K562 (cell line): ENCODE measurements at regions not wholly inside any gene's neighbourhood (a gene's known extent, or its start where the extent isn't known, plus 50 kb on each side); places are given as distances from the start of the nearest gene placed in this dataset.

Source experiments
- CBFA2T3 ChIP-seq: fragments of 450-650 bp; IDR thresholded peaks from 2 replicates; pipeline ENCODE4 v1.6.1; 2017
- COPS2 ChIP-seq: fragments of 450-650 bp; conservative IDR thresholded peaks from 2 replicates; pipeline ENCODE4 v1.6.1; 2016; ENCODE audit warnings: mild to moderate bottlenecking, moderate library complexity
- JUNB ChIP-seq: fragments of 450-650 bp; formaldehyde crosslinking; conservative IDR thresholded peaks from 2 replicates; pipeline ENCODE4 v1.4.0; 2020; ENCODE audit warnings: mild to moderate bottlenecking
- JUND ChIP-seq, 2 experiments: IDR thresholded peaks; 2 replicates in 1 of 2; 3 replicates in 1 of 2; pipeline ENCODE4 v1.6.1; 2011; ENCODE audit warnings: borderline replicate concordance in 2 of 2, low read depth in 2 of 2, low read length in 2 of 2, improper control_type of control experiment in 1 of 2, missing biosample characterization in 1 of 2, missing genetic modification characterization in 1 of 2, missing genetic modification reagents in 1 of 2
- MECOM ChIP-seq: fragments of 250-450 bp; sonication (Bioruptor Pico); IDR thresholded peaks from 2 replicates; pipeline ENCODE4 v1.8.0; 2022; ENCODE audit warnings: inconsistent platforms
- RFX5 ChIP-seq: IDR thresholded peaks from 2 replicates; pipeline ENCODE4 v1.6.1; 2011; ENCODE audit warnings: low read depth, mild to moderate bottlenecking, improper control_type of control experiment, low read length
- ZNF165 ChIP-seq: fragments of 250-450 bp; sonication (Bioruptor Pico); IDR thresholded peaks from 2 replicates; pipeline ENCODE4 v1.4.0; 2020; ENCODE audit warnings: borderline replicate concordance
- TF ChIP-seq, protein P1 (sequence below): sonication (generic); formaldehyde crosslinking; IDR thresholded peaks from 2 replicates; pipeline ENCODE4 v1.8.1; 2022; ENCODE audit warnings: missing genetic modification reagents
- TF ChIP-seq, protein P2 (sequence below), 2 experiments: IDR thresholded peaks in 1 of 2; conservative IDR thresholded peaks in 1 of 2; 2 replicates each; pipeline ENCODE4 v1.6.1; 2016; ENCODE audit warnings: low read depth in 2 of 2, mild to moderate bottlenecking in 1 of 2, missing compliant biosample characterization in 1 of 2, missing genetic modification characterization in 1 of 2, moderate library complexity in 1 of 2
- TF ChIP-seq, protein P3 (sequence below), 3 experiments: IDR thresholded peaks in 2 of 3; conservative IDR thresholded peaks in 1 of 3; 2 replicates each; pipeline ENCODE4 v1.5.1; 2011 to 2012; ENCODE audit warnings: low read length in 3 of 3, mild to moderate bottlenecking in 3 of 3, control low read depth in 2 of 3, improper control_type of control experiment in 1 of 3, inconsistent platforms in 1 of 3, low read depth in 1 of 3, mixed read lengths in 1 of 3, moderate library complexity in 1 of 3; ENCODE audit not compliant: insufficient read depth in 2 of 3
- TF ChIP-seq, protein P4 (sequence below), 2 experiments: fragments of 450-650 bp; formaldehyde crosslinking in 1 of 2; IDR thresholded peaks; 2 replicates each; pipeline versions ENCODE4 v1.4.0 to v1.6.1; 2014 to 2020; ENCODE audit warnings: mild to moderate bottlenecking in 2 of 2, borderline replicate concordance in 1 of 2, low read depth in 1 of 2
- TF ChIP-seq, protein P5 (sequence below): fragments of 200-800 bp; sonication (Bioruptor generic); IDR thresholded peaks from 2 replicates; pipeline ENCODE4 v1.6.1; 2016; ENCODE audit warnings: missing genetic modification characterization, missing compliant biosample characterization

DNA sequence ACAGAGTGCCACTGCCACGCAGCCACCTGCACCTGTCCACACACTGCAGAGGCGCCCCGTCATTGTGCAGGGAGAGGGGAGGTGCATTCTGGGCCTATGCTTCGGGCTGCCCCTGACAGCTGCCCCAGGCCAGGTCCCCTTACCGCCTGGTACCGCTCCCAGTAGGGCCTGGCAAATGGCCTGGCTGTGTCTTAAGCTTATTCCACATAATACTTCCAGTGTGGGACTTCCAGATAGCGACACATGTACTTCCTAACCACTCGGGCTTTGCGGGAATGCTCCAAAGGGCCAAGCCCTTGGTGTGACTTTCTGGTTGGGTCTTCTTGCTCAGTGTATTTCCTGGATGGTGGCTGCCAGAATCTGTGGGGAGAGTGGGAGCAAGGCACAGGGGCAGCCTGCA, 254.3 kb upstream of the CHRNA7 start:
- TF ChIP-seq, protein P1, sequence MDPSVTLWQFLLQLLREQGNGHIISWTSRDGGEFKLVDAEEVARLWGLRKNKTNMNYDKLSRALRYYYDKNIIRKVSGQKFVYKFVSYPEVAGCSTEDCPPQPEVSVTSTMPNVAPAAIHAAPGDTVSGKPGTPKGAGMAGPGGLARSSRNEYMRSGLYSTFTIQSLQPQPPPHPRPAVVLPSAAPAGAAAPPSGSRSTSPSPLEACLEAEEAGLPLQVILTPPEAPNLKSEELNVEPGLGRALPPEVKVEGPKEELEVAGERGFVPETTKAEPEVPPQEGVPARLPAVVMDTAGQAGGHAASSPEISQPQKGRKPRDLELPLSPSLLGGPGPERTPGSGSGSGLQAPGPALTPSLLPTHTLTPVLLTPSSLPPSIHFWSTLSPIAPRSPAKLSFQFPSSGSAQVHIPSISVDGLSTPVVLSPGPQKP (CRISPR knock-in tag) = no peak
- TF ChIP-seq, protein P2, sequence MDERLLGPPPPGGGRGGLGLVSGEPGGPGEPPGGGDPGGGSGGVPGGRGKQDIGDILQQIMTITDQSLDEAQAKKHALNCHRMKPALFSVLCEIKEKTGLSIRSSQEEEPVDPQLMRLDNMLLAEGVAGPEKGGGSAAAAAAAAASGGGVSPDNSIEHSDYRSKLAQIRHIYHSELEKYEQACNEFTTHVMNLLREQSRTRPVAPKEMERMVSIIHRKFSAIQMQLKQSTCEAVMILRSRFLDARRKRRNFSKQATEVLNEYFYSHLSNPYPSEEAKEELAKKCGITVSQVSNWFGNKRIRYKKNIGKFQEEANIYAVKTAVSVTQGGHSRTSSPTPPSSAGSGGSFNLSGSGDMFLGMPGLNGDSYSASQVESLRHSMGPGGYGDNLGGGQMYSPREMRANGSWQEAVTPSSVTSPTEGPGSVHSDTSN (CRISPR knock-in tag; IDR thresholded peaks at IDR 0.05; ENCODE audit: low read depth) = no peak
- TF ChIP-seq, protein P2 (tag; conservative IDR thresholded peaks at IDR 0.05; ENCODE audit: low read depth) = no peak
- TF ChIP-seq JUND (IDR thresholded peaks at IDR 0.05; ENCODE audit: borderline replicate concordance, low read depth, low read length) (no peak), JUND (tag; IDR thresholded peaks at IDR 0.05; ENCODE audit: borderline replicate concordance, low read depth, low read length) (no peak), RFX5 (no peak), MECOM (CRISPR knock-in tag) (no peak), JUNB (CRISPR knock-in tag) (no peak), ZNF165 (CRISPR knock-in tag) (no peak), CBFA2T3 (no peak), COPS2 (no peak)
- TF ChIP-seq, protein P3, sequence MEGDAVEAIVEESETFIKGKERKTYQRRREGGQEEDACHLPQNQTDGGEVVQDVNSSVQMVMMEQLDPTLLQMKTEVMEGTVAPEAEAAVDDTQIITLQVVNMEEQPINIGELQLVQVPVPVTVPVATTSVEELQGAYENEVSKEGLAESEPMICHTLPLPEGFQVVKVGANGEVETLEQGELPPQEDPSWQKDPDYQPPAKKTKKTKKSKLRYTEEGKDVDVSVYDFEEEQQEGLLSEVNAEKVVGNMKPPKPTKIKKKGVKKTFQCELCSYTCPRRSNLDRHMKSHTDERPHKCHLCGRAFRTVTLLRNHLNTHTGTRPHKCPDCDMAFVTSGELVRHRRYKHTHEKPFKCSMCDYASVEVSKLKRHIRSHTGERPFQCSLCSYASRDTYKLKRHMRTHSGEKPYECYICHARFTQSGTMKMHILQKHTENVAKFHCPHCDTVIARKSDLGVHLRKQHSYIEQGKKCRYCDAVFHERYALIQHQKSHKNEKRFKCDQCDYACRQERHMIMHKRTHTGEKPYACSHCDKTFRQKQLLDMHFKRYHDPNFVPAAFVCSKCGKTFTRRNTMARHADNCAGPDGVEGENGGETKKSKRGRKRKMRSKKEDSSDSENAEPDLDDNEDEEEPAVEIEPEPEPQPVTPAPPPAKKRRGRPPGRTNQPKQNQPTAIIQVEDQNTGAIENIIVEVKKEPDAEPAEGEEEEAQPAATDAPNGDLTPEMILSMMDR (IDR thresholded peaks at IDR 0.05 in 2 of 3, conservative IDR thresholded peaks at IDR 0.05 in 1 of 3; ENCODE audit: insufficient read depth in 2 of 3, low read depth in 1 of 3, low read length in 3 of 3) = no peak
- TF ChIP-seq, protein P4, sequence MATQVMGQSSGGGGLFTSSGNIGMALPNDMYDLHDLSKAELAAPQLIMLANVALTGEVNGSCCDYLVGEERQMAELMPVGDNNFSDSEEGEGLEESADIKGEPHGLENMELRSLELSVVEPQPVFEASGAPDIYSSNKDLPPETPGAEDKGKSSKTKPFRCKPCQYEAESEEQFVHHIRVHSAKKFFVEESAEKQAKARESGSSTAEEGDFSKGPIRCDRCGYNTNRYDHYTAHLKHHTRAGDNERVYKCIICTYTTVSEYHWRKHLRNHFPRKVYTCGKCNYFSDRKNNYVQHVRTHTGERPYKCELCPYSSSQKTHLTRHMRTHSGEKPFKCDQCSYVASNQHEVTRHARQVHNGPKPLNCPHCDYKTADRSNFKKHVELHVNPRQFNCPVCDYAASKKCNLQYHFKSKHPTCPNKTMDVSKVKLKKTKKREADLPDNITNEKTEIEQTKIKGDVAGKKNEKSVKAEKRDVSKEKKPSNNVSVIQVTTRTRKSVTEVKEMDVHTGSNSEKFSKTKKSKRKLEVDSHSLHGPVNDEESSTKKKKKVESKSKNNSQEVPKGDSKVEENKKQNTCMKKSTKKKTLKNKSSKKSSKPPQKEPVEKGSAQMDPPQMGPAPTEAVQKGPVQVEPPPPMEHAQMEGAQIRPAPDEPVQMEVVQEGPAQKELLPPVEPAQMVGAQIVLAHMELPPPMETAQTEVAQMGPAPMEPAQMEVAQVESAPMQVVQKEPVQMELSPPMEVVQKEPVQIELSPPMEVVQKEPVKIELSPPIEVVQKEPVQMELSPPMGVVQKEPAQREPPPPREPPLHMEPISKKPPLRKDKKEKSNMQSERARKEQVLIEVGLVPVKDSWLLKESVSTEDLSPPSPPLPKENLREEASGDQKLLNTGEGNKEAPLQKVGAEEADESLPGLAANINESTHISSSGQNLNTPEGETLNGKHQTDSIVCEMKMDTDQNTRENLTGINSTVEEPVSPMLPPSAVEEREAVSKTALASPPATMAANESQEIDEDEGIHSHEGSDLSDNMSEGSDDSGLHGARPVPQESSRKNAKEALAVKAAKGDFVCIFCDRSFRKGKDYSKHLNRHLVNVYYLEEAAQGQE (IDR thresholded peaks at IDR 0.05; ENCODE audit: borderline replicate concordance) = no peak
- TF ChIP-seq, protein P4 (CRISPR knock-in tag; IDR thresholded peaks at IDR 0.05; ENCODE audit: low read depth) = no peak
- TF ChIP-seq, protein P5, sequence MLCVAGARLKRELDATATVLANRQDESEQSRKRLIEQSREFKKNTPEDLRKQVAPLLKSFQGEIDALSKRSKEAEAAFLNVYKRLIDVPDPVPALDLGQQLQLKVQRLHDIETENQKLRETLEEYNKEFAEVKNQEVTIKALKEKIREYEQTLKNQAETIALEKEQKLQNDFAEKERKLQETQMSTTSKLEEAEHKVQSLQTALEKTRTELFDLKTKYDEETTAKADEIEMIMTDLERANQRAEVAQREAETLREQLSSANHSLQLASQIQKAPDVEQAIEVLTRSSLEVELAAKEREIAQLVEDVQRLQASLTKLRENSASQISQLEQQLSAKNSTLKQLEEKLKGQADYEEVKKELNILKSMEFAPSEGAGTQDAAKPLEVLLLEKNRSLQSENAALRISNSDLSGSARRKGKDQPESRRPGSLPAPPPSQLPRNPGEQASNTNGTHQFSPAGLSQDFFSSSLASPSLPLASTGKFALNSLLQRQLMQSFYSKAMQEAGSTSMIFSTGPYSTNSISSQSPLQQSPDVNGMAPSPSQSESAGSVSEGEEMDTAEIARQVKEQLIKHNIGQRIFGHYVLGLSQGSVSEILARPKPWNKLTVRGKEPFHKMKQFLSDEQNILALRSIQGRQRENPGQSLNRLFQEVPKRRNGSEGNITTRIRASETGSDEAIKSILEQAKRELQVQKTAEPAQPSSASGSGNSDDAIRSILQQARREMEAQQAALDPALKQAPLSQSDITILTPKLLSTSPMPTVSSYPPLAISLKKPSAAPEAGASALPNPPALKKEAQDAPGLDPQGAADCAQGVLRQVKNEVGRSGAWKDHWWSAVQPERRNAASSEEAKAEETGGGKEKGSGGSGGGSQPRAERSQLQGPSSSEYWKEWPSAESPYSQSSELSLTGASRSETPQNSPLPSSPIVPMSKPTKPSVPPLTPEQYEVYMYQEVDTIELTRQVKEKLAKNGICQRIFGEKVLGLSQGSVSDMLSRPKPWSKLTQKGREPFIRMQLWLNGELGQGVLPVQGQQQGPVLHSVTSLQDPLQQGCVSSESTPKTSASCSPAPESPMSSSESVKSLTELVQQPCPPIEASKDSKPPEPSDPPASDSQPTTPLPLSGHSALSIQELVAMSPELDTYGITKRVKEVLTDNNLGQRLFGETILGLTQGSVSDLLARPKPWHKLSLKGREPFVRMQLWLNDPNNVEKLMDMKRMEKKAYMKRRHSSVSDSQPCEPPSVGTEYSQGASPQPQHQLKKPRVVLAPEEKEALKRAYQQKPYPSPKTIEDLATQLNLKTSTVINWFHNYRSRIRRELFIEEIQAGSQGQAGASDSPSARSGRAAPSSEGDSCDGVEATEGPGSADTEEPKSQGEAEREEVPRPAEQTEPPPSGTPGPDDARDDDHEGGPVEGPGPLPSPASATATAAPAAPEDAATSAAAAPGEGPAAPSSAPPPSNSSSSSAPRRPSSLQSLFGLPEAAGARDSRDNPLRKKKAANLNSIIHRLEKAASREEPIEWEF = no peak
